HCT116 (cell line): ENCODE measurements at regions not wholly inside any gene's neighbourhood (a gene's known extent, or its start where the extent isn't known, plus 50 kb on each side); places are given as distances from the start of the nearest gene placed in this dataset.

Source experiments
- ATAC-seq: fragments of 200-7000 bp; cut with Tn5 transposase; 2 replicates; pipeline ENCODE4 v1.9.1; 2020; ENCODE audit warnings: mild to moderate bottlenecking, moderate library complexity
- BruUV-seq: library from RNA; stranded (reverse); fragments of 400-500 nt; replicated peaks from 2 replicates; lab custom pipeline; 2021; lab: Mats Ljungman, UMichigan
- CTCF ChIA-PET: fragments of 300-600 bp; sonication (Branson Sonifier 250); formaldehyde crosslinking; loops from one replicate; lab custom pipeline; 2021; ENCODE audit warnings: antibody characterized with exemption; lab: Charles Lee
- POLR2A ChIA-PET: fragments of 300-600, 350-600 bp; sonication (Branson Sonifier 250); formaldehyde crosslinking; loops from one replicate; lab custom pipeline; 2021; ENCODE audit warnings: antibody characterized with exemption; lab: Charles Lee
- RAD21 ChIA-PET, 2 experiments: fragments of 300-600 bp; sonication (Branson Sonifier 250); formaldehyde crosslinking; loops; one replicate each; lab custom pipeline; 2023; ENCODE audit warnings: low total read pairs in 2 of 2; ENCODE audit not compliant: uncharacterized antibody in 2 of 2, unreplicated experiment in 2 of 2, low non-redundant PET in 1 of 2; lab: Charles Lee
- DNase-seq: peaks from one replicate; pipeline ENCODE4 v3.0.0-alpha.2; 2010; ENCODE audit warnings: low read depth, low spot score
- H2AFZ ChIP-seq: fragments of 200-600 bp; shearing (Covaris generic), sonication (generic); 2 replicates; pipeline ENCODE4 v1.6.1; 2017; ENCODE audit warnings: low read depth, mixed run types, mixed read lengths, antibody characterized with exemption, low read length; ENCODE audit not compliant: poor library complexity, severe bottlenecking
- H3K27ac ChIP-seq: 2 replicates; pipeline ENCODE4 v1.5.1; 2012; ENCODE audit warnings: low read depth, low read length
- H3K27me3 ChIP-seq: fragments of 200-600 bp; sonication (generic); 2 replicates; pipeline ENCODE4 v1.6.1; 2016; ENCODE audit warnings: mixed run types, low read length, mixed read lengths; ENCODE audit not compliant: insufficient read depth
- H3K36me3 ChIP-seq, 2 experiments: fragments of 200-500 bp in 1 of 2; fragments of 200-600 bp in 1 of 2; sonication (Bioruptor generic) in 1 of 2; sonication (generic) in 1 of 2; 2 replicates each; pipeline versions ENCODE4 v1.5.1 to v1.6.1; 2014 to 2016; ENCODE audit warnings: low read length in 2 of 2, inconsistent platforms in 1 of 2, mixed read lengths in 1 of 2, mixed run types in 1 of 2; ENCODE audit not compliant: insufficient read depth in 2 of 2, control insufficient read depth in 1 of 2
- H3K4me1 ChIP-seq, 2 experiments: fragments of 200-600 bp in 1 of 2; sonication (generic) in 1 of 2; 2 replicates each; pipeline versions ENCODE4 v1.5.1 to v1.6.1; 2012 to 2017; ENCODE audit warnings: low read length in 2 of 2, inconsistent platforms in 1 of 2, mild to moderate bottlenecking in 1 of 2, mixed read lengths in 1 of 2, mixed run types in 1 of 2, moderate library complexity in 1 of 2; ENCODE audit not compliant: insufficient read depth in 2 of 2, control insufficient read depth in 1 of 2
- H3K4me2 ChIP-seq: fragments of 200-600 bp; sonication (generic); 2 replicates; pipeline ENCODE4 v1.6.1; 2017; ENCODE audit warnings: mixed run types, low read length, mixed read lengths
- H3K4me3 ChIP-seq, 2 experiments: fragments of 200-600 bp in 1 of 2; sonication (generic) in 1 of 2; replicated peaks in 1 of 2; 2 replicates each; pipeline ENCODE4 v1.5.1; 2011 to 2016; ENCODE audit warnings: low read length in 2 of 2, control low read depth in 1 of 2, low read depth in 1 of 2, mild to moderate bottlenecking in 1 of 2, mixed read lengths in 1 of 2, mixed run types in 1 of 2
- H3K79me2 ChIP-seq: fragments of 200-600 bp; sonication (generic); 2 replicates; pipeline ENCODE4 v1.6.1; 2017; ENCODE audit warnings: mild to moderate bottlenecking, mixed run types, low read length, moderate library complexity, mixed read lengths; ENCODE audit not compliant: insufficient read depth
- H3K9ac ChIP-seq: fragments of 200-600 bp; sonication (generic); 2 replicates; pipeline ENCODE4 v1.6.1; 2016; ENCODE audit warnings: low read length, mixed read lengths
- H3K9me2 ChIP-seq: fragments of 200-600 bp; sonication (generic), shearing (Covaris generic); 2 replicates; pipeline ENCODE4 v1.6.1; 2017; ENCODE audit warnings: mixed run types, mild to moderate bottlenecking, moderate library complexity; ENCODE audit not compliant: insufficient read depth
- H3K9me3 ChIP-seq, 2 experiments: fragments of 200-500 bp in 1 of 2; fragments of 200-600 bp in 1 of 2; sonication (Bioruptor generic) in 1 of 2; sonication (generic) in 1 of 2; 2 replicates each; pipeline ENCODE4 v1.6.1; 2014 to 2017; ENCODE audit warnings: low read length in 2 of 2, mixed read lengths in 2 of 2, inconsistent platforms in 1 of 2, low read depth in 1 of 2, mild to moderate bottlenecking in 1 of 2, mixed run types in 1 of 2, moderate library complexity in 1 of 2; ENCODE audit not compliant: control insufficient read depth in 1 of 2, insufficient read depth in 1 of 2
- H4K20me1 ChIP-seq: fragments of 200-600 bp; sonication (generic), shearing (Covaris generic); 2 replicates; pipeline ENCODE4 v1.6.1; 2017; ENCODE audit warnings: mixed run types, mild to moderate bottlenecking, moderate library complexity; ENCODE audit not compliant: insufficient read depth
- CBX3 ChIP-seq: IDR thresholded peaks from 2 replicates; pipeline ENCODE4 v1.6.1; 2012; ENCODE audit warnings: low read depth
- CEBPB ChIP-seq: IDR thresholded peaks from 2 replicates; pipeline ENCODE4 v1.6.1; 2012; ENCODE audit warnings: low read depth
- EGR1 ChIP-seq: IDR thresholded peaks from 2 replicates; pipeline ENCODE4 v1.6.1; 2012; ENCODE audit warnings: low read depth
- EZH2 ChIP-seq: fragments of 200-600 bp; sonication (generic); IDR thresholded peaks from 2 replicates; pipeline ENCODE4 v1.6.1; 2017; ENCODE audit warnings: antibody characterized with exemption, mixed run types
- EZH2phosphoT487 ChIP-seq: fragments of 200-600 bp; IDR thresholded peaks from 2 replicates; pipeline ENCODE4 v1.6.1; 2018; ENCODE audit warnings: antibody characterized with exemption, borderline replicate concordance
- FOSL1 ChIP-seq: IDR thresholded peaks from 2 replicates; pipeline ENCODE4 v1.6.1; 2012; ENCODE audit warnings: low read depth
- JUND ChIP-seq: IDR thresholded peaks from 2 replicates; pipeline ENCODE4 v1.6.1; 2012
- MAX ChIP-seq: IDR thresholded peaks from 2 replicates; pipeline ENCODE4 v1.6.1; 2012
- POLR2A ChIP-seq: IDR thresholded peaks from 2 replicates; pipeline ENCODE4 v1.7.0; 2011; ENCODE audit warnings: borderline replicate concordance; ENCODE audit not compliant: insufficient read depth, insufficient read length; ENCODE audit errors: extremely low read depth
- POLR2AphosphoS5 ChIP-seq: IDR thresholded peaks from 2 replicates; pipeline ENCODE4 v1.6.1; 2011; ENCODE audit warnings: mild to moderate bottlenecking, low read depth, low read length, moderate library complexity
- RAD21 ChIP-seq: IDR thresholded peaks from 2 replicates; pipeline ENCODE4 v1.6.1; 2012; ENCODE audit warnings: low read depth, mild to moderate bottlenecking
- REST ChIP-seq: IDR thresholded peaks from 2 replicates; pipeline ENCODE4 v1.6.1; 2012; ENCODE audit warnings: low read depth
- SIN3A ChIP-seq: IDR thresholded peaks from 2 replicates; pipeline ENCODE4 v1.6.1; 2012; ENCODE audit warnings: low read depth
- SRF ChIP-seq: IDR thresholded peaks from 2 replicates; pipeline ENCODE4 v1.6.1; 2012; ENCODE audit warnings: low read depth
- TCF7L2 ChIP-seq: IDR thresholded peaks from 2 replicates; pipeline ENCODE4 v1.7.0; 2011; ENCODE audit warnings: borderline replicate concordance, inconsistent platforms; ENCODE audit not compliant: insufficient read depth, insufficient read length; ENCODE audit errors: extremely low read depth
- YY1 ChIP-seq: IDR thresholded peaks from 2 replicates; pipeline ENCODE4 v1.6.1; 2011; ENCODE audit warnings: low read length, low read depth, moderate library complexity, mild to moderate bottlenecking; ENCODE audit not compliant: insufficient replicate concordance; ENCODE audit errors: extremely low read depth
- ZBTB33 ChIP-seq: IDR thresholded peaks from 2 replicates; pipeline ENCODE4 v1.6.1; 2011; ENCODE audit warnings: mild to moderate bottlenecking, low read length, moderate library complexity; ENCODE audit not compliant: insufficient replicate concordance; ENCODE audit errors: extremely low read depth
- ZFX ChIP-seq: fragments of 450-650 bp; IDR thresholded peaks from 2 replicates; pipeline ENCODE4 v1.6.1; 2017
- ZNF274 ChIP-seq: fragments of 200-500 bp; sonication (Bioruptor generic); IDR thresholded peaks from 2 replicates; pipeline ENCODE4 v1.6.1; 2014; ENCODE audit warnings: mild to moderate bottlenecking, low read depth, low read length, inconsistent platforms
- intact Hi-C: fragments of 100-400 bp; cut with micrococcal nuclease; formaldehyde crosslinking; loops from 2 replicates; pipeline ENCODE4 v1.10.0; 2022

- DNase-seq (no peak), ATAC-seq (no peak)
- no peak overlapping the region for H2AFZ ChIP-seq
- H3K4me2 ChIP-seq: no peak overlapping the region
- H3K4me1 ChIP-seq: no peaks in the 10 kb centered on the region
- no peak overlapping the region for H3K27ac ChIP-seq
- POLR2A ChIA-PET: no interaction called here
- H4K20me1 ChIP-seq: no peaks in the 10 kb centered on the region
- CTCF ChIA-PET: no interaction called here
- H3K9ac ChIP-seq: no peak overlapping the region
- H3K27me3 ChIP-seq: no peaks in the 10 kb centered on the region
- RAD21 ChIA-PET: no interaction called here
- no peak overlapping the region for H3K4me3 ChIP-seq
- BruUV-seq: no TSS peak
- no peaks in the 10 kb centered on the region for H3K9me2 ChIP-seq
- intact Hi-C loops: no loop called here
- H3K9me3 ChIP-seq: peaks cover 0 to 32% of the 10 kb centered on the region in 2 experiments; a peak in 2 of 4 replicates
- TF ChIP-seq FOSL1 (no peak), SIN3A (no peak), SRF (no peak), TCF7L2 (no peak), CBX3 (no peak), MAX (no peak), ZNF274 (no peak), YY1 (no peak), ZFX (no peak), JUND (no peak), CEBPB (no peak), POLR2AphosphoS5 (no peak), POLR2A (no peak), EGR1 (no peak), EZH2 (no peak), ZBTB33 (no peak), RAD21 (no peak), REST (no peak), EZH2phosphoT487 (no peak)
- H3K36me3 ChIP-seq: no peaks in the 10 kb centered on the region
- H3K79me2 ChIP-seq: no peaks in the 10 kb centered on the region
These were observed 265.4 kb upstream of the CDH4 start for GRCh38 chr20:60986506-60987156.
